ENCODE measurements at regions not wholly inside any gene's neighbourhood (a gene's known extent, or its start where the extent isn't known, plus 50 kb on each side); places are given as distances from the start of the nearest gene placed in this dataset.

DNA sequence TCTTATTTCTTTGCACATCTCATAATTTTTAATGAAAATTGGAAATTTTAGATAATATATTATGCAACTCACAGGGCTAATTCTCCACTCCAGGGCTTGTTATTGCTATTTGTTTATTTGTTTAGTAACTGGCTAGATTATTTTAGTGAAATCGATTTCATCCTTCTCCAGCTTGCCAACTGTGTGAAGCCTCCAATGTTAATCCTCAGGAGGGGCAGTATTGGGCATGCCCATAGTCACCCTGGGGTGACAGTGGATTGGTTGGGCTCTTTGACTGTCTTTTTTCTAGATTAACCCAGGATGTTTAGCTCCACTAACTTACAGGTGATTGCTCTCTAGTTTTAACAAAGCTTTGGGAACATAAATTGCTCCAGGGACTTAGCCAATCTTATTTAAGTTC, 450.1 kb downstream of the BMP2 start:
- TF ChIP-seq CTCF (IDR thresholded peaks at IDR 0.05; ENCODE audit: insufficient read depth, low read length, poor library complexity, severe bottlenecking): no peak
- no peak for TF ChIP-seq EZH2phosphoT487 (conservative IDR thresholded peaks at IDR 0.05; ENCODE audit: low read length)
